D721Med (cell line): ENCODE measurements at regions not wholly inside any gene's neighbourhood (a gene's known extent, or its start where the extent isn't known, plus 50 kb on each side); places are given as distances from the start of the nearest gene placed in this dataset.

Source experiments
- DNase-seq: peaks from one replicate; pipeline ENCODE4 v3.0.0; 2011; ENCODE audit warnings: low spot score; ENCODE audit not compliant: insufficient read length
- FAIRE-seq: peaks from 2 replicates; lab custom pipeline; 2011; peaks lifted over from hg19 to GRCh38; lab: Jason Lieb, UNC
- CTCF ChIP-seq: IDR thresholded peaks from 2 replicates; pipeline ENCODE4 v1.5.1; 2012; ENCODE audit warnings: mild to moderate bottlenecking, control low read depth; ENCODE audit not compliant: insufficient read depth; ENCODE audit errors: missing control alignments

GRCh38 chr6:43921039-43921438 is 151.0 kb downstream of the VEGFA start:
- DNase-seq (no peak), FAIRE-seq (no peak)
- no peak for TF ChIP-seq CTCF

- FAIRE-seq (no peak), DNase-seq (no peak)
- TF ChIP-seq CTCF = no peak
These were observed 149.8 kb downstream of the VEGFA start for GRCh38 chr6:43919774-43920173.

GRCh38 chr6:43917878-43918382 is 147.9 kb downstream of the VEGFA start:
- FAIRE-seq (no peak), DNase-seq (no peak)
- TF ChIP-seq CTCF = no peak

- TF ChIP-seq CTCF = no peak
- FAIRE-seq (no peak), DNase-seq (no peak)
These were observed 147.2 kb downstream of the VEGFA start for GRCh38 chr6:43916924-43917877.

GRCh38 chr6:43915986-43916923 is 146.2 kb downstream of the VEGFA start:
- DNase-seq (no peak), FAIRE-seq (no peak)
- TF ChIP-seq CTCF = no peak

- FAIRE-seq (no peak), DNase-seq (no peak)
- no peak for TF ChIP-seq CTCF
These were observed 145.3 kb downstream of the VEGFA start for GRCh38 chr6:43915208-43915869.
